ENCODE measurements at regions not wholly inside any gene's neighbourhood (a gene's known extent, or its start where the extent isn't known, plus 50 kb on each side); places are given as distances from the start of the nearest gene placed in this dataset.

DNA sequence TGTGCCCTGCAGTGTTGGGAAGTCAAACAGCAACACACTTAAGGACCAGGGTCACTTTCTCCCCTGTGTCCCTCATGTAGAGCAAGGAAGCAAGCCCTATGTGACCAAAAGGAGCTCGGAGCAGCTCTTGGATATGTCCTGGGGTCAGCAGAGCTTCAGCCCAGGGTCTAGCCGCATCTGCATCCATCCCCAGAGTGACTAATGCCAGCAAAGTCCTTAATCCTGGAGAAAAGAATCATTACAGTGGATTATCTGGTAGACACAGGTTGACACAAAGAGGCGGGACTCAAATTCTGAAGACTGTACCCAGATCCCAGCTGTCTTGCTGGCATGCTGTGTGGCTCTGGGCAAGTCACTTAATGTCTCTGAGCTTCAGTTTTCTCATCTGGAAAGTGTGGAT, 239.1 kb upstream of the PWP1 start:
- no peak for TF ChIP-seq CTCF (conservative IDR thresholded peaks at IDR 0.05; ENCODE audit: low read depth in 2 of 2)
- TF ChIP-seq EZH2 (IDR thresholded peaks at IDR 0.05; ENCODE audit: low read depth, unreplicated experiment): no peak
- no peak for TF ChIP-seq ZNF331 (CRISPR knock-in tag; IDR thresholded peaks at IDR 0.05; ENCODE audit: low read depth)
- no peak for TF ChIP-seq ZNF114 (CRISPR knock-in tag; IDR thresholded peaks at IDR 0.05)
- no peak for TF ChIP-seq CREB1 (CRISPR knock-in tag; IDR thresholded peaks at IDR 0.05; ENCODE audit: low read depth)
- no peak for TF ChIP-seq POLR2AphosphoS5 (IDR thresholded peaks at IDR 0.05; ENCODE audit: low read depth)
- TF ChIP-seq JUNB (IDR thresholded peaks at IDR 0.05; ENCODE audit: unreplicated experiment): no peak
- no peak for TF ChIP-seq EZH2phosphoT487 (IDR thresholded peaks at IDR 0.05; ENCODE audit: unreplicated experiment)
- no peak for TF ChIP-seq ZNF462 (CRISPR knock-in tag; IDR thresholded peaks at IDR 0.05)
- TF ChIP-seq REST (IDR thresholded peaks at IDR 0.05; ENCODE audit: unreplicated experiment): no peak

All from GM23338 (cell line).